ENCODE measurements at regions not wholly inside any gene's neighbourhood (a gene's known extent, or its start where the extent isn't known, plus 50 kb on each side); places are given as distances from the start of the nearest gene placed in this dataset.

DNA sequence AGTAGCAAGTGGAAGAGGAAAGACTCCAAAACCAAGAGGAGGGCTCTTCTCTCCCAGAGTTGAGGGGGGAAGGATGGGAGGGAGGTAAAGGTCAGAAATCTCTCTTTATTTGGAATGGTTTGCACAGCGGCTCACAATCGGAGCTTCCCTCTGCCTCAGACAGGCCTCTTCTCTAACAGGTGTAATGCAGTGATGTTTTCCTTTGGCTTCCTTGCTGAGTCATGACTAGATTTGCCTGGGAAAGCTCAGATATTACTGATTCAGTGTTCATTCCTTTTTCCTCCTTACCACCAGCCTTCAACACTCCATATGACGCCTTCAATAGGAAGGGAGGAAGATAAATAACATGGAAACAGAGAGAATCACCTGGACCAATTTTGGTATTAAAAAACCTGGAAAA, 136.6 kb downstream of the RNF152 start:
- no peak for DNase-seq

DNA sequence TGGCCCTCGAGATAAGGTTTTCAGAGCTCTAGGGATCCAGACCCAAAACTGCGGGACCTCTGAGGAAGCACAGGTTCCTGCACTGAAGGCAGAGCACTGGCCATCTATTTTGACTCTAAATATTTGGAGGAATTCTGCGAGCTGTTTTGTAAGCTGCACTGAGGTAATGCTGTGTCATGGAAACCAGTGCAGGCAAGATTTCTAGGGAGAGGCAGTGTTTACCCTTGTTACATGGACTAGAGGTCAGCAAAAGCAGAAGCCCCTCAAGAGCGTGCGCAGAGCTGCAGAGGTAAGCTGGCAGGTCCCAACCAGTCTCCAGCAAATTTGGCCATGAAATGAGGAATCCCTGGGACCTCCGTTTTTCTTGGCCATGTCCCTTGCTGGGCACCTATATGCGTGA, 137.3 kb downstream of the RNF152 start:
- no peak for DNase-seq

DNA sequence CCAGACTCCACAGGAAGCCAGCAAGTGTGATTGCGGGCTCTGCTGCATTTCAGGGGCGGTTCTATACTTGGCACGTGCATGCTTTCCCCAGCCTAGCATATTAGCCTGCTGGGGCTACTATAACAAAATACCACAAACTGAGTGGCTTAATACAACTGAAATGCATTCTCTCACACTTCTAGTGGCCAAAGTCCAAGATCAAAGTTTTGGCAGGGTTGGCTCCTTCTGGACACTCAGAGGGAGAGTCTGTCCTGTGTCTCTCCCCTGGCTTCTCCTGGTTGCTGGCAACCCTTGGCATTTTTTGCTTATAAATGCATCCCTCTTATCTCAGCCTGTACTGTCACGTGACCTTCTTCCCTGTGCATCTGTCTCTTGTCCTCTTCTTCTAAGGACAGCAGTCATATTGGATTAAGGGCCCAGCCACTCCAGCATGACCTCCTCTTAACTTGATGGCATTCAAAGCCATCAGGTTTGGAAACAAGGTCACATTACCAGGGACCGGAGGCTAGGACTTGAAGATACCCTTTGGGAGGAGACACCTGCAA, 138.7 kb downstream of the RNF152 start:
- DNase-seq: no peak

DNA sequence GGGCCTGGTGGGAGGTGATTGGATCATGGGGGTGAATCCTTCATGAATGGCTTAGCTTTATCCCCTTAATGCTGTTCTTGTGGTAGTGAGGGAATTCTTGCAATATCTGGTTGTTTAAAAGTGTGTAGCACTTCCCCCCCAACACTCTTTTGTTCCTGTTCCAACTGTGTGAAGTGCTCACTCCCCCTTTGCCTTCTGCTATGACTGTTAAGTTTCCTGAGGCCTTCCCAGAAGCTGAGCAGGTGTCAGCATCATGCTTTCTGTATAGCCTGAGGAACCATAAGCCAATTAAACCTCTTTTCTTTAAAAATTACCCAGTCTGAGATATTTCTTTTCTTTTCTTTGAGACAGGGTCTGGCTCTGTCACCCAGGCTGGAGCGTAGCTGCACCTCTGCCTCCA, 139.4 kb downstream of the RNF152 start:
- no peak for DNase-seq

DNA sequence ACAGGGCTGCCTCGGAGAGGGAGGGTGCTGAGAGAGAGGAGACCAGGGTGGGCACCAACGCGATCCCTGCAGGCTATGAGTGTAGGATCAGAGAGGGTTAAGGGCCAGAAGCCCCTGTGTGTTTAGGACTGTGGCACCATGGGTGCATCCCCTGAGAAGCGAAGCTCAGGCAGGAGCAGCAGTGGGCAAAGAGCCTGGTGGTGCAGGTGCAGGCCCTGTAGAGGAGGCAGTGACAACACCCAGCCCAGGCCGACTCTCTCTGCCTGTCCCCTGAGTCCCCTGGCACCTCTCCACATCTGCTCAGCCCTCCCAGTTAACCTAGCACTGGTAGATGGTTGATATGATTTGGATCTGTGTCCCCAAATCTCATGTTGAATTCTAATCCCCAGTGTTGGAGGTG, 139.8 kb downstream of the RNF152 start:
- DNase-seq: no peak

DNA sequence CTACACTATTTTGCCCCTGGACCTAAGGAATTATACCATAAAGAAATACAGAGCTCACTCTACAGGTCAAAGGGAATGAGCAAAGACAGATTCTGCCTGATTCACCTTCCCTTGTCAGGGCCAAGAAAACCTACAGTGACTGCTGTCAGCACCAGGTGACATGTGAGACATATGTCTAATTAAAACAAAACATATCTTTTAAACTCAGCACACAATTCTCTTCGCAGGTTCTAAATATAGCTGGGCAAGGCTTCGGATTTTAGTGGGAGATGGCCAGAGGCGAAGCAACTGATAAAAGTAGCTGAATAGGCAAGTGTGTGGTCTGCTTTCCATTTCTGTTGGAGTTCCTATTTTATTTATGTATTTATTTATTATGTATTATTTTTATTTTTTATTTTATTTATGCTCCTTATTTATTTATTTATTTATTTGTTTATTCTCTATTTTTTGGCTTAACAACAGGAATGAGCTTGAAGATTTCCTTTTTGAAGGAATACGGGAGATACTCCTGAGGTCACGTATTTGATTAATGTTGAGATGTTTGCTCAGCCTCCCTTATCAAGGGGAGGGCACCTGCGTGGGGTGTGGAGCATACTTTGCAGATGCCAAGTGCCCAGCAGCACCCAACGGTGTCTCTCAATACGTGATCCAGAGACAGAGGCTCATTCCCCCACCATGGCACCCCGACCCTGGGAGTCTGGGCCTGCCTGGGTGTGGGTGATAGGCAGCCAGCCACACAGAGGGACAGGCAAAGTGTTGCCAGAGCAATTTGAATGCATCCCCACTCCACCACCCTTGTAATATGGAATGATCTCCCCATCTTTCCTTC, 141.8 kb downstream of the RNF152 start:
- no peak for DNase-seq

DNA sequence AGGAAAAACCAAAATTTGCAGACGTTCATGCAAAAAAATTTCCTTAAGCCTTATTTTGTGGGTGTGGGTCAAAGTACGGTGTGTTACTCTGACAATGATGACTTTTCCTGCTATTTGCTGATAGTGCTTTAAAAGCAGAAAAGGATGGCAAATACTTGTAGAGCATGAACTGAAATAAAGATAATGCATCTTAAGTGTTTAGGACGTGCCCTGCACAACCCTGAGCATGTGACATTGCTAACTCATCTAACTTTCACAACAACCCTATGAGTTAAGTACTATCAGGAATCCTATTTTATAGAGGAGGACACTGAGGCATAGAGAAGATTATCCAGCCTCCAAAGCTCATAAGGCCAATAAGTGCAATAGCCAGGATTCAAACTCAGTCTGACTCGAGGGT, 143.3 kb downstream of the RNF152 start:
- no peak for DNase-seq

DNA sequence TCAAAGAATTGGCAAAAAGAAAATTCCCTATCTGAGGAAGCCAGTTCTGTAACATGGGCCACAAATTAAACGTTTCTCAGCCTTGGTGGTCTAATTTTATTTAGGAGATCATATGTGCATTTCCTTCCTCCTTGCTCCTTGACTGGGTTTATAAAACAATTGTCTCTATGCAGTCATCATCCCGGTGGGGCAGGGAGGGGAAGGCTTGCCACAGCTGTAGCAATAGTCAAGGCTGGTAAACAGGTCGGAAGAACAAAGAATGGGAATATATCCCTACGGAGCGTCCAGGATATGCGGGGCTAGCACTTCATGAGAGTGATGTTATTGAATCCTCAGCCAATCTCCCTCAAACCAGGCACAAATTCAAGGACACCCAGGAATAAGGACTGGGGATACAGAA, 143.8 kb downstream of the RNF152 start:
- DNase-seq: no peak

DNA sequence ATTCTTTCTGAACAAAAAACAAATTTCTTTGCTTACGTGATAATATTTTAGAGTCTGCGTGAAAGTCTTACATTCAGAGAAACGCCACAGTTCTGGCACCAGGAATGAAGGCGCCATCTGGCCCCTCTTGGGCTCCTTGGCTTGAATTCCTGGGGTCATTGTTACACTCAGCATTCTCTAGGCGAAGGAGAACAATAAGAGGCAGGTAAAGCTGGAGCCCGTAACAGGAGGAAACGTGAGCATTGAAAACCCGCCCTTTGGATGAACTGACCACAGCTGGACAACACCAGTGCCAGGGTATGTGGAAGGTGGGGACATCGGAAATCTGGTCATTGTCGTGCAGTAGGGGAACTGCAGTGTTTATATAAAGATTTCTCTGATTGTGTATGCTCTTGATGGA, 144.8 kb downstream of the RNF152 start:
- no peak for DNase-seq

DNA sequence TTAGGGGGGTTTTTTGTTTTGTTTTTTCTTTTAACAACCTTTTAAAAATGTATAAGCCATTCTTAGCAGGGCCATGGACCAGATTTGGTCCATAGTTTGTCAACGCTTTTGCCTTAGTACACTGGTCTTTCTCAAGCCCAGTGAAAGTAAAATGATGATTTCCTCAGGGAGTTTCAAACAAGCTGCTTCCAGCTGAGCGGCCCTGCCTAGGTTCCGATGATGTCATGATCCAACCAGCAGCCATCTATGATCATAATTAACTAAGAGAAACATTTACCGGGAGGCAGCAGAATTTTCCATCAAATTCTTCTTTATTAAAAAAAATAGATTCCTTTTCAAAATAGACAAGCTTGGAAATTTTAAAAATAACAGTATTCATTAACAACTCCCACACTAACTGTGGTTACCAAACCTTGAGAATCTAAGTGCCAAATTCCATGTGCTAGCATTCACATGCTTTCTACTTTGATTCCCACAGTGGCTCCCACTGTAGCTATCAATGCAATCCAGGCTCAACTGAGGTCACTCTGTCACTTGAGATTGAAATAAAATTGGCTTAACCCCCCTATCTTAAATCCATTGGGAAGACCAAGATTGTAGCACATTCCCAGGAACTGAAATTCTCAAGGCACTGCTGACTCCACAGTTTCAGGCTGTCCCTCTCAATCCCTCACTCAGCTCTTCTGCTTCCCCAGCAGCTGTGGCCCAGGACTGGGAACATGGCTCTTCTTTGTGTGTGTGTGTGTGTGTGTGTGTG, 148.9 kb downstream of the RNF152 start:
- no peak for DNase-seq

DNA sequence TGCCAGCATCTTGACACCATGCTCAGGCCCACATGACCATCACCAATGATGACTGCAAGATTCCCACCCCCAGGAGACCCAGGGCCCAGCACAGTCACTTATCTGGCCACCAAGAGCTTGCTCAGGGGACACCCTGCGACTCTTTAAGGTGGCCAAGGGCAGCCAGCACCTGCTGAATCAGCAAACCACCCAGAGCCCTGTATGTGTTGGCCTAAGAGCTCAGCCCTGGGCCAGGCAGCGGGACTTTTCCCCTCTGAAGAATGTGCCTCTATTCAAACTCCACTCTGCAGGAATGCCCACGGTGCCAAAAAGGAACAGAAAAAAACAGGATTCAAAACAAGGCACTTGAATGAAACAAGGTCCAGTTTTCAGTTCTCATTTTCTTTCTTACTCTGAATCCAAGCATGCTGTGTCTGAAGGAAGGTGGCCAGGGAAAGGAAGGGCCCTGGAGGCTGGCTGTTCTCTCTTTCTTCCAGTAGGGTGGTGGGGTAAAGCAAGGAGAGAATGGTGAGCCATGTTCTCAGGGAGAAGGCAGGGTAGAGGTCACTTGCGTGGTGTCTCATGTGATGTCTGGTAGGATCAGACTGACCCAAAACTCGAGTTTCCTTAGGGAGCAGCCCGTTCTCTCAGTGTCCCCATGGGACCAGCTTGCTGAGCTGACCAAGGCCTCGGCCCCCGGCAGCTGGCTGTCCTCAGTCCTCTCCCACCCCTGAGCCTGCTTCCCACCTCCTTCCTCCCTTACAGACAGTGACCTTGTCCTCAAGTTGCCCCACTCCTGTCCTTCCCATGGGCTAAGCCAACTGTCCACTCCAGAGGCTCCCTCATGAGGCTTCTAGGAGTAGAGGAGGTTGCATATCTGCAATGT, 150.0 kb downstream of the RNF152 start:
- DNase-seq: no peak

DNA sequence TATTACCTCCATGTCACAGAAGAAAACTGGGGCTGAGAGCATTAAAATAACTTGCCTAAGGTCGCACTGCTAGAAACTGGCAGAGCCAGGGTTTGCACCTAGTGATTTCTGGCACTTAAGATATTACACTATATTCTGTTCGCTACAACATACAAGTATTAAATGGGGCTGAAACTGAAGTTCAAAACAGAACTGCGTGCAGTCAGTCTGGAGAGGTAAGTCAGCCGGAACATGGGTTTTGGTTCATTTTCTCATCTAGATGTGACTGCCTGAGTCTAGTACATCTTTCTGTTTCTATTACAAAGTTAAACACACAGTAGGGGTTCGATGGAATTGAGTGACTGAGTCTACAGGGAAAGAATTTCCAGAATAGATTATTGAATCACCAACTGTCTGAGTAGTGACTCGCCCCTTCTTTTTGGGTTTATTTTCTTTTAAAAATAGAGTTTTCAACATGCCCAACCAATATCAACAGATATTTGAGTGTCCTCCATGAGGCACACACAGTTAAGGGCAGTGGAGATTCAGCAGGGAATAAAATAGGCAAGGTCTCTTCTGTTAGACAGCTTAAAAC, 150.8 kb downstream of the RNF152 start:
- no peak for DNase-seq

DNA sequence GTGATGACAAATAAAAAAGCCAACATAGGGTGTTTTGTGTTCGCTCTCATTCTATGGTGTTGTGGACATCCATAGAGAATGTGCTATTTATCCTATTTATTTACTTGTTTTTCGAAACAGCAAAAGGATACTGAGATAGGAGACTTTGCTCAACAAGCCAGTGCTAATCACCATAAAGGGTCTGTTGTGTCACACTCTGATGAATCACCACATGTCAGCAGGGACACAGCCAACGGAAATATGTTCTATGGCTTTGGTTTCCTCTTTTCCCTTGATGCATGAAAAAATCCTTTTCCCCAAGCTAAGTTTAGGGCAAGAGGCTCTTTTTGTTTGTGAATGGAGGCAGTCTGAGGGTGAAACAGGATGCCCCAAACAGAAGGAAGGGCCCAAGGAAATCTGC, 154.3 kb downstream of the RNF152 start:
- DNase-seq: no peak

DNA sequence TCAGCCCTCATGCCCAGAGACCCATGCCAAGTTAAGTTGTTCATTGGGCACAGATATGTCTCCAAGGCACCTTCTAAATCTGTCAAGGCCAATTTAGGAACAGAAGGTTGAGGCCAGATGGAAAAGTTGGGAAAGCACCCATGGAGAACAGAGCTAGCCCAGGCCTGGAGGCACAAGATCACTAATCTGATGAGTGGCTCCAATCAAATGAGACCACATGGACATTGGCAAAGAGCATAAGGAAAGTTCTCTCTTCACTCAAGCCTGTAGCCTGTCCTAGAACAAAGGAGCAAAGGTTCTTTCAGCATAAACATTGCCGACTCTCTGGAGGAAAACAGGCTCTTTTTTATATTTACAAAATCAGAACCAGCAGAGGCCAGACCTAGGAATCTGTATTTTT, 154.8 kb downstream of the RNF152 start:
- DNase-seq: no peak

DNA sequence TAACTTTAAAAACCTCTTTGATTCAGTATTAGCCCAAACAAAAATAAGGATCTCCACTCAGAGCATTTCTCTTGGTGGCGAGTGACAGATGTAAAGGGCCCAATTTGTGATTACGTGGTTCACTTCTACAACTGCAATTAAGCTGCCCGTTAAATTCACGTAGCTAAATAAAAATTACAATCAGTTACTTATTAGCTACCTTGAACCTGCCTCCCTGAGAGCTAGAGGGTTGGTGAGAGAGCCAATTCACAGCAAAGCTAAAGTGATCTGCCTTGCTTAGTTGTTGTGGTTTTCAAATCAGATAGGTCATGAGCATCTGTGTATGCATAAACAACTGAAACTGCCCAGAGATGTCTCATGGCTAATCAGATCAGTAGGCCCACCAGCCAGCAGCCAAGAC, 156.7 kb downstream of the RNF152 start:
- no peak for DNase-seq

DNA sequence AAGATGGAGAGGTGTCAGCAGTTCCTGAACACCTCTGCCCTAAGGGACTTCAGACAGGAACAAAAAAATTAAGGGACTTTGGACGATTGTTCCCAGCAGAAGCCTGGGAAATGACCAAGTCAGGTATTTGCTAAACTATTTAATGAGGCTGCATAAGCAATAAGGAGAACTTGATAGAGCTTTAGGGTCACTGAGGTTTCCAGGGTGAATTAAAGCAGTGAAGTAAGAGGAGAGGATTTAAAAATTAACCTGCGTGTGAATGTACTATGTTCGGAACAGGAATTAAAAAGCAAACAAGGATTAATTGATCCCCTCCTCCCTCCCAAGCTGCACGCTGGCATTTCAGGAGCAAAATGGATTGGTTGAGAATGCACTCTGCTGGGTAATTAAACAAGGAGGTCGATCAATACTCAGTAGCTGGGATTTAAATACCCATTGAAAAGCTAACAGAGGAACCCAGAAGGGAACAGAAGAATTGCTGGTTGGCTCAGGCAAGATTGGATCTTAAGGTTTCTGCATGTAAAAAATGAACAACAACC, 157.2 kb downstream of the RNF152 start:
- DNase-seq: no peak

DNA sequence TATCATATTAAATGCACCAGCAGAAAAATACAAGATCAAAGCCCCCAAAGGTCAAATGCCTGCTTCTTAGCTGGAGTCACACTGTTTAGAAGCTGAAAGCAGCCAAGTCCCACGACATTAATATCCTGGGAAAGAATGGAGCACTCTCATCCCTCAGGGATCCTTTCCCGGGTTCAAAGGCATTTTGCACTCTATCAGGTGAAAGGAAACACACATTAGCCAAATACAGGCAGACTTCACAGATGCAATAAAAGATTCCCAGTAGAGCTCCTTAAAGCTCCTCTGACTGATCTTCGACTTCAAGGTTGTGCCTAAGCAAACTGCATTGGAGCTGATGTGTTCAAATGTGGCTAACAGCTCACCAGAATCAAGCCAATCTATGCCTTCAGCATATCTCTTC, 158.4 kb downstream of the RNF152 start:
- no peak for DNase-seq

DNA sequence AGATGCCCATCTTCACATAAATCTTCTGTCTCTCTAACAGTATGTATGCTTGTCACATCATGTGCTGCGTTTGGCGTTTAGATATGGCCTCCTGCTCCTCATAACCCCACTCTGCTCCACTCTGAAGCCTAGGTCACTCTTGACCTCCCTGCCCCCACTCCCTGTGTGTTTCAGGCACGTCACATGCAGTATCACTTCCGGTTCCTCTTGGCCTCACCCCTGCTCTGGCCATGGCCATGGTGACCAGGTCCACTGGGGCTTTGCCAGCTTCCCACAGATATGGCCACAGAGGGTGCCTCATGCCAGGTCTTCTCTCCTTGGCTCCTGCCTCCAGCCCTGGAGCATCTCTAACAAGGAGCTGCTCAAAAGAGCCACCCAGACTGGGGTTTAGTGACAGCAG, 160.0 kb downstream of the RNF152 start:
- DNase-seq: no peak

DNA sequence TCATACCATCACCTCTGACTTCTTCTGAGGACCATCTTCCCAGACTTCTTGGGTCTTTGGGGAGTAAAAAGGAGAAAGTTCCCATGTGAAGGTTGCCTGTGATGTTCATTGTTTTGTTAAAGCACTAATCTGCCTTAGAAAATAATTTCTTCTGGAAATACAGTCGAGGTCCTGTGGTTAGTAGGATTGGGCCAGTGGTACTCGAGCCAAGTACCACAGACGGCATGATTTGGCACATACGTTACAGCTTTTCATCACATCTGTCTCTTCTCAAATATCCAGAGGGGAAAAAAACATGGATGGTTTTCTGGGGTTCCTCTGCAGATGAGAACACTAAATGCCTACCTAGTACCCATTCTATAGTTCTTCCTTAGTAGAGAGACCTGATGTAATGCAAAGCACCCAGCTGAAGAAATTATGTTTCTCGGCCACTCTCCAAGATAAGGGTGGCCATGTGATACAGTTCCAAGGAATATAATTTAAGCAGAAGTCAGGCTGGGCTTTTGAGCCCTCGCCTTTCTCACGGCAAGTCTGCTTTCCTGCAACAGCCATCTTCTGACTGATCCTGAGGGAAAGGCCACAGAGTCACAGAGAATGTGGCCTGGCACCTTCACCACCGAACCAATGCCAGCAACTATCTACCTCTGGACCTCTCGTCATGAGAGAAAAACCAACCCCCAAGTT, 161.0 kb downstream of the RNF152 start:
- no peak for DNase-seq

DNA sequence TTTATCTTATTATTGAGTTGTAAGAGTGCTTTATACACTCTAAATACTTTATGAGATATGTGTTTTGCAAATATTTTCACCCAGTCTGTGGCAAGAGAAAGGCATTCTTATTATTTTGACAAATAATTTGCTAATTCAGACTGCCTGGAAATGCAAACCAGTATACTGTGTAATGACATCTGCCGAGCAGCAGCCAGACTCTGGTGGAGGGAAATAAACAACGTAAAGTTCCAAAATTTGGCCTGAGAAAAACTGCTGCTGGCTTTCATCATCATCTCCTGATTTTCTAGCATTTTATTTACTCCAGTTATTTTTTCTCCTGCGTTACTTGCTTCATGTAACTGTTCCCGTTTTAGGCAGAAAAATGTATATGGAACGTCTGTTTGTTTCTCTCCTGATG, 161.6 kb downstream of the RNF152 start:
- no peak for DNase-seq

DNA sequence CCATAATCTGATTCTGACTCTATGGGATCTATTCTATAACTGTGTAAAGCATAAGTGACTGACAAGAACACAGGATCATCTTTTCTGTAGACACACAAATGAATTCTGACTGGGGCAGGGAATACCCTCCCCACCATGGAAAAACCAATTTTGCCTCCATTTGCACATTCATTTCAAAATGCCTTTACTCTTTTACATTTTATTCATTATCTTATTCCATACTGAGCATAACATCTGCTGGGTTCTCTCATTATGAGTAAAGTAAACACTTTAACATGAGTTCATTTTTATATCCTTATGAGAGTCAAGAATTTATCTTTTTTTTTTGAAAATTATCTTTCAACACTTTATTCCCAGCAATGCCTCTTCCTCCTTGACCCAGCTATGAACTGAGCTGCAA, 163.5 kb downstream of the RNF152 start:
- no peak for DNase-seq

Data from CD4-positive, alpha-beta T cell treated with Interleukin-6 for 4 hours (primary cell).